GM19324 (cell line): ENCODE measurements at regions not wholly inside any gene's neighbourhood (a gene's known extent, or its start where the extent isn't known, plus 50 kb on each side); places are given as distances from the start of the nearest gene placed in this dataset.

Experiments
- ATAC-seq: cut with Tn5 transposase; IDR thresholded peaks from one replicate; pipeline ENCODE4 v1.9.1; 2021; ENCODE audit warnings: mild to moderate bottlenecking, moderate library complexity; ENCODE audit not compliant: unreplicated experiment, low FRiP score

- ATAC-seq: no peak
Observed at GRCh38 chr10:36194276-36194675, 552.2 kb upstream of the FZD8 start.

GRCh38 chr10:36191009-36191408 is 548.9 kb upstream of the FZD8 start:
- no peak for ATAC-seq

DNA sequence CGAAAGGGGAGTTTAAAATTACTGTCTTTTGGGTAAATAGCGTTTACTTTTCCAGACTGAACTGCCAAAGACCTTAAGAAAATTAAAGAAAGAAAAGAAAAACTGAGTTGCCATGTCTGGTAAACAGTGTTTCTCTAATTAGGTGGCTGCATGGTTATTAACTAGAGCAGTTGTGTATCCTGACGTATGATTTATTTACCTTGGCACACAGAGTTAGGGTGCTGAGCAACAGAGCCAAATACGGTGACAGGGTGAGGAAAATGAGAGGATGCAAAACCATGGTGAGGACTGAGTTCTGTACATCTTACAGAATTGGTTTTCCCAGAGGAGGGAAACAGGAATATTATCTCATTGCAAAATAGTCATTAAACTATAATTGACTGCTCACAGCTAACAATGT is 546.4 kb upstream of the FZD8 start:
- ATAC-seq: no peak

- no peak for ATAC-seq
Observed at GRCh38 chr10:36188080-36188453, 546.0 kb upstream of the FZD8 start.

DNA sequence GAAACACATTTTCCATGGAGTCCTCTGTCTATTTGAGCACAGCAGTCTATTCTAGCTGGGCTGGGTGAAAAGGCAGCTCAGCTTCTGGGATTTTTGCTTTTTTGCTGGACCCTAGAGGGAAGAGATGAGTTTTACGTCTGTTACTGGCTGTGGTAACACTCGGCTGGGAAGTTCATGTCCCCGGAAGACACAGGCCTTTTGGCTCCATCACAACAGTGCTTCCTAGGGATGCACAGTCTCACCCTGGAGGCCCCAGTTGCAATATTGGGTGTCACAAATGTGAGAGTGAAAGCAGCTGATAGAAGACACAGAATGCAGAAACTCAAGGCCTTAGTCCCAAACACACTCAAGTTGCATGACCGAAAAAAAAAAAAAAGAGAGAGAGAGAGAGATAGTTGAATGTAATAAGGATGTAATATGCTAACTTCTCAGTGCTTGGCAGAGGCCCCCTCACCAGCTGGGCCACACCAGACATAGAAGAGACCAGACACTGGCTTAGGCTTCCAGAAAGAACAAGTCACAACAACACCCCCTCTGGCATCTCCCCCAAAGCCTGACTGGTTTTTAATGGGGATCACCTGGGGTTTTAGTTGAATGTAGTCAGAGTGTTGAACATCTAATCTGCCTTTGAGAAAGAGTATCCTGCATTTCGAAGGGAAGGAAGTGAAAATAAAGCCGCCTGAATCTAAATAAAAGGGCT is 545.4 kb upstream of the FZD8 start:
- no peak for ATAC-seq

DNA sequence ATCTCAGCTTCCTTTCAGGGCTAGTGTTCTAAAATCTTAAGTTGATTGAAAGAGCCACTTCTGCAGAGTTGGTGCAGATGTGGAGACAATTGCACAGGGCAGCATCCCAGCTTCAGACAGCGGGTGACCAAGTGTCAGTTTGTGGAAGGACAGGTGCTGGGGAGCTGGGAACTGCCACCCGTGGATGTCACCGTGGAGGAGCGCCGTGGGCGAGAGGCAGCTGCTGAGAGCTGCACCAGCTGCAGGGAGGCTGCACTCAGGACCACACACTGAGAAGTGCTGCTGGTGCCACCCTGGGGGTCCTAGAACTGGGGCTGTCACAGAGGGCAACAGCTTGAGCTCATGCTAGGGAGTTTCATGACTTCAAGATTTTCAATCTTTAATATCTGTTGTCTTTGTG is 543.0 kb upstream of the FZD8 start:
- no peak for ATAC-seq

- no peak for ATAC-seq
Observed at GRCh38 chr10:36183726-36184125, 541.6 kb upstream of the FZD8 start.

- no peak for ATAC-seq
Observed at GRCh38 chr10:36183056-36183455, 541.0 kb upstream of the FZD8 start.

- ATAC-seq: no peak
Observed at GRCh38 chr10:36182606-36183005, 540.5 kb upstream of the FZD8 start.

DNA sequence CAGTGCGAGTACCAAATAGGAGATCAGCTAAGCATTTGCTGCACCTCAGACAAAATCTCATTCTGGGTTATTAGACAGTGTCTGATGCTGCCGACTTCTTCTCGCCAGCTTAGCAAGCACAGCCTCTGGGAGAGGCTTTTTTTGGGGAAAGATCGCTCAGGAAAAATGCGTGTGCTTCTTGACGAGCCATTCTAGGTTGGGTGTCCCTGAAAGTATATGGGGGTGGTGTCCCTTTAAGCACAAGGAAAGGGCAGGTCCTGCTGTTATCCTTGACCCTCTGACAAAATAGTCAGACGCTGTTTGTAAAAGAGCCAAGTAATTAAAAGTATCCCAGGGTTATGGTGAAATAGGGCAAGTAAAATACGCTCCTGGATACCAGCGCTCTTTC is 540.1 kb upstream of the FZD8 start:
- no peak for ATAC-seq

DNA sequence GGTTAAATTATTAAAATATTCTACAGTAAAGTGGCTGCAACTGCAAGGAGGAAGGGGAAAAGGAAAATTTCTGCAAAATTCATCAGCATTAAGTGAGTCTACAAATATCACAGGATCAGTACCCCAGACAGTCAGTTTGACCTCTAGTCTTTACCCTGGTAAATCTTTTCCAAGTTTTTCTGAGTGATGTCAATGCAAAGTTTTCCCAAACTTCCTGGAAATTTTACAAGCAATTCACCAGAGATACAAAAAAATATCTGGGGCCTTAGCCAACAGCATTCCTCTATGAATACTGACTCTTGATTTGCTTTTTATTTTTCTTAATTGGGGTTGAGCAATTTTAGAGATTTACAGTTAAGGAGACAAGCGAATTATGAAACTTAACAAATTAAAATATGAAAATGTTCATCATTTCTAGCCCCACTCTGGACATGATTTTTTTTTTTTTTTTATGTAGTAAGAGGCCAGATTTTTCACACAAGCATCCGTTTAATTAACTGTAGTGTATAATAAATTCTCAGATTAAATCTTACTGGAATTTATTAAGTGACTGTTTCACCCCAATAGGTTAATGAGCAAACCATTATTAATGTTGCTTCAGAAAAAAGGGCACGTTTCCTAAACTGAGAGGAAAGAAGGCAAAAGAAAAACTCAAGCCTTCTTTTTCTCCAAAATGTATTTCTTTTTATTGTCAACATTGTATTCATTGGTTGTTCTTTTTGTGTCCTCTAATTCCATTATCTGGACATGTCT is 539.5 kb upstream of the FZD8 start:
- no peak for ATAC-seq

GRCh38 chr10:36178616-36179015 is 536.5 kb upstream of the FZD8 start:
- no peak for ATAC-seq

DNA sequence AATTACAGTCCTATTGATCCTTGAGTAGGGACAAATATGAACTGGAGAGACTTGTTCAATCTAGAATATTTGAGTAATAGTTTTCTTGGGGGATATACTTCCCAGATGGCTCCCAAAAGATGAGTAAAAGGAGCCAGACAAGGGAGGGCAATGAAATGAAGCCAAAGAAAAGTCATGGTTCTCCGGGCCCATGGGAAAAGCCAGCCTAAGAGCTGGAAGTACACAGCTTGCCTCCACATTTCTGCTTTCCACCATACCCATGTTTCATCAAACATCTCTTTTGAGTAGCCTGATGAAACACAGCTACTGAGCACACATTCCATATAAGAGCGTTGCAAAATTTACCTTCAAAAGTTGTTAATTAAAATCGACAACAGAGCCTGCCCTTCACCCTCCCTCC is 535.0 kb upstream of the FZD8 start:
- ATAC-seq: no peak

- ATAC-seq: no peak
Observed at GRCh38 chr10:36175954-36176353, 533.9 kb upstream of the FZD8 start.

DNA sequence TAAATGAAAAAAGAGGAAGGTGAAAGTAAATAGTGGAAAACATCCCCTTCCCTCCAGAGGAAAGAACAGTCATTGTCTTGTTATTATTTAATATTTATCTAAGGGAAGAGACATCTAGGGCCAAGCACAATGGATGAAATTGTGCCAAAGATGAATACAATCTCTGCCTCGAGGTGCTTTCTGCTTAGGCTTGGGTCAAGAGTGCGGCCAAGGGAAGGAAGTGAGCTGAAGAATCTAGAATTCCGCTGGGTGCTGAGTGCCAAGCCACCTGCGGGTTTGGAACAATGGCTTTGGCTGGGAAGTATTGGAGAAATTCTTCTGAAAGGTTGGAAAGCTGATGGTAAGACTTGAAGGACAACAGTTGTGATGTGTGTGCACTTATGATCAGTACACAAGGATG is 531.3 kb upstream of the FZD8 start:
- ATAC-seq: no peak

DNA sequence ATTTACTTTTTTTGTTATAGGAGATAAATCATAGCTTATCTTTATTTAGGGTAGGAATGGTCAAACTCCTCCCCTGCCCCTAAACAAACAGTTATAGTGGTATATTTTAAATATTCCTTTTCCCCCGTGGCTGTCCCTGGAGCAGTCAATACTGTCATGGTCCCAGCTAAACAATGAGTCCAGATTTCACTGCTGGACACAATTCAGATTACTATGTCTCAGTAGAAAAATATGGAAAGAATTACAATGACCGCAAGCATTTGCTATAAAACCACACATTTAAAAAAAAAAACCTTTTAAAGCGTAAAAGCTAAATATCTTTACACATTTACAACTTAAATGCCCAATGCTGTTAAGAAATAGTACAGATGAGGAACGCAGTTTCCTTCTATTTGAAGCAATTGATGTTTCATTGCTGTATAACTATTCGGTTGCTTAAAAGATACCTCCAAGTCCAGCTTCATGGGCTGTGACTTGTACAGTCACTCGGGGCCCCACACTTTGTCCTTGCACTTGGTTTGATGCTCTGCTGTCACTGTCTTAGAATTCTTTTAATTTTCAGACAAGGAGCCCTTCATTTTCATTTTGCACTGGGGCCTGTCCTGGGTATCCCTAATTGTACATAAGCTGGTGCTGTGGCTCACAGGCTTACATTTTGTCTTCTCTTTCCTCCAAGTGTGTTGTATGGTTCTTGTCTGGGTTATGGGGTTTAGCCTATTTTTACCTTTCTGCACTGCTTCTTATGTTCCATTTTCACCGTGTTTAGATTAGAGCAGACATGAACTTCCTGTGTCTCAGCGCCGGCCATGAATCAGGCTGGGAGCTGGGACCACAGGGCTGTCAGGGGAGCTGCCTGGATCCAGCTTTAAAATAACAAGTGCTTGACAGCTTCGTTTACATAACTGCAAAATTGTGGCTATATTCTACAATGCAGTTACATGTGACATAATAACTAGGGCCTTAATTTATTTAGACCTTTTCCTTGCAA is 530.2 kb upstream of the FZD8 start:
- no peak for ATAC-seq

- no peak for ATAC-seq
Observed at GRCh38 chr10:36171556-36171952, 529.5 kb upstream of the FZD8 start.

DNA sequence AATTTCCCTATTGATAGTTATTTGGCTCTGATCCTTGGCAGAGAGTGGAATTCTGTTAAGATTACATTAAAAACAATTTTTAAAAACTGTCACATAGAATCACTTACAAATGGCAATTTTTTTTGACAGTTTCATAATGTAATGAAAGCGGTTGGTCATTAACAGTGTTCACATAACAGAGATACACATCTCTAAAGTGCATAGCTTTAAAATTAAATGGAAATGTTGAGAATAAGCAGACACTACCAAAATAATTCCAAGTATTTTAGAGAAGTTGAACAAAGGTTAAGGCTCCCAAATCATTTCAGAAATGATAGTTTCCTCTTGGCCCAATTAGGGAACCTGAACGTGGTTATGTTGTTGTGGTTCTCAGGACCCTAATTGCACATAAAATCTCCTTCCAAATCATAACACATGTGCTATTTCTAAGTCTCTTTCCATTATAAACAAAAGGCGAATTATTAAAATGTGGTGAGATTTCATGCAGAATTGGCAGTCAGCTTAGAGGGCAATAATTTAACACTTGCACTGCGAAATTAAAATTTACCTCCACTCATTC is 528.9 kb upstream of the FZD8 start:
- no peak for ATAC-seq

- no peak for ATAC-seq
Observed at GRCh38 chr10:36170142-36170719, 528.1 kb upstream of the FZD8 start.

DNA sequence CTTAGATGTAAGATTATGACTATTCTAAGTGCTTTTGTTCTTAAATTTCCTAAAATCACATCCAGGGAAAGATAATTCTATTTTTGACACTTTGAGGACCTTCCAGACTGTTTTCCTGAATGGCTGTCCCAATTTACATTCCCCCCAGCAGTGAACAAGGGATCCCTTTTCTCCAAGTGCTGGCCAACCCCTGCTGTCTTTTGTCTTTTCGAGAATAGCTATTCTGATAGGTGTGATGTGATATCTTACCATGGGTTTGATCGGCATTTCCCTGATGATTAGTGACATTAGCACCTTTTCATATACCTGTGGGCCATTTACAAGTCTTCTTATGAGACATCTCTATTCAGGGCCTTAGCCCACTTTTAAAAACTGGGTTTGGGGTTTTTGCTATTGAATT is 526.7 kb upstream of the FZD8 start:
- no peak for ATAC-seq
